TTC549 (cell line): ENCODE measurements at regions not wholly inside any gene's neighbourhood (a gene's known extent, or its start where the extent isn't known, plus 50 kb on each side); places are given as distances from the start of the nearest gene placed in this dataset.

ENCODE experiments used
- FAIRE-seq: peaks from 2 replicates; lab custom pipeline; 2012; peaks lifted over from hg19 to GRCh38; lab: Jason Lieb, UNC

DNA sequence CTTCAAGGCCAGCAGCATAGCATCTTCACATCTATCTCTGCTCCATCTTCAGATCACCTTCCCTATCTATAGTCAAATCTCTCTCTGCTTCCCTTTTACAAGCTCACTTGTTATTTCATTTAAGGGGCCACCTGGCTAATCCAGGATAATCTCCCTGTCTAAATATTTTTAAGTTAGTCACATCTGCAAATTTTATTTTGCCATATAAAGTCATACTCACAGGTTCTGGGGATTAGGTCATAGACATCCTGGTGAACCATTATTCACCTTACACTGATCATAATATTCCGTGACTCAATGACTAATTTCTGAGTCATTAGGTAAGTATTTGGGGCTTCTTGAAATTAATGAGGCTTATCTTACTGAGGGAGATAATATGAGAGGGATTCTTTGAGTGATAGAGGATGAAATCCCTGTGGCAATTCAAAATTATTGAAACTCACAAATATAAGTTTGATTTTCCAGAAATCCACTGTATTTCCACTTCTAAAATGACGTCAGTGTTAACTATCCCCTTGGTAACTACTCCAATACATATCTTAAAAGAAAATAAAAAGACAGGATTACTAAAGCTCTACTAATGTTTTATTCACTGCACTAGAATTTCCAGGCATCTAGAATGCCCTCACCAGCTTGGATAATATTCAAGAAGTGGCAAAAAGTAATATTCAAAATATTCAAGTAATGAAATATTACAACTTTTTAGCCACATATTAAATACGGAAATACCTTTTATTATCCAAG, 93.7 kb upstream of the RBMS3 start:
- no peak for FAIRE-seq

DNA sequence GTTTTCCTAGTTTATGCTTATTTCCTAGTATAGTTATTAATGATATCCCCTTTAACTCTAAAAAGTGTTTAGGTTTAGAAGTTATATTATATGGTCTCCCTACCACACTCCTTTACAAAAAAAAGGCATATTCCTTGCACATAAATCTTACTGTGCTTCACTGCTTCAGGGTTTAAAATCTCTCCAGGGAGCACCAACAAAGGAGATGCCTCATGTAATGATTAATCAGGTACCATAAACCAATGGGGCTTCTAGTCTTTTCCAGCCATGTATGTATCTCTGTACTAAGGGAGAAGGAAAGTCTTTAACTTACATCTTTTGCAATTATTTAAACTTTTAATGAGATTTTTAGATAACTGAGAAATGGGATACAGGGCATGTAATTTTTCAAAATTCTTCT, 91.5 kb upstream of the RBMS3 start:
- no peak for FAIRE-seq

- FAIRE-seq, result no peak
These were observed 86.7 kb upstream of the RBMS3 start for GRCh38 chr3:29194139-29194538.

- no peak for FAIRE-seq
These were observed 85.8 kb upstream of the RBMS3 start for GRCh38 chr3:29195056-29195455.

DNA sequence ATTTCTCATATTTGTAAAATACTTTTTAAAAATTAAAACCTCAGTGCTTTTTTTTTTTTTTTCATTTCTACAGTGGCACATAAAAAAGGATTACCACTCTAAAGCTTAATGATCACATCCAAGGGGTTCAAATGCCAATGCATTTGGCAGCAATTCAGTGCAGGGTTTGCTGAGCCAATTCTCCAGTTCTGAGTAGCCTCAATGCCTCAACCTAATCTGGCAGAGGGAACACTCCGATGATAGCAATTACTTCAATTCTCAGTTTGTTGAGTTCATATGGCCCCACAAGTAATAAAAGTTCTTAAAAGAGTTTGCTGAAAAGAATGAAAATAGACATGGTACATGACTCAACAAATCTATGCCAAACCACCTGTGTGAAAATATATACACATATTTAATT, 79.3 kb upstream of the RBMS3 start:
- FAIRE-seq, result no peak

DNA sequence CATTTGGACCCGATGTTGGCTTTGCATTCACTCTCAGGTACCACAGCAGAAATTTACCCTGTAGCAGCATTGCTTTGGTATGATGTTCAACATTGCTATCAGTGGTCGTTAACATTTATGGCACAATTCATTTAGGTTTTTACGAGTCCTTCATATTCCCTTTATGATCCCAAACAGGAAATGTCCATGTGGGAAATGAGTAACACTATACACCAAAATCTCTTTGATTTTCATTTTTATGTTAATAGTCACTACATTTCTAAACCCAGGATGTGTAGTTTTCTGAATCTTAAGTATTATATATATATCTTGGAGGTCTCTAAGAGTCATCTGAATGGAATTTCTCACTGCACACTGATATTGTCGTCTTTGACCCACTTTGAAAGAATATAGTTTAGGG, 78.5 kb upstream of the RBMS3 start:
- FAIRE-seq, result no peak

DNA sequence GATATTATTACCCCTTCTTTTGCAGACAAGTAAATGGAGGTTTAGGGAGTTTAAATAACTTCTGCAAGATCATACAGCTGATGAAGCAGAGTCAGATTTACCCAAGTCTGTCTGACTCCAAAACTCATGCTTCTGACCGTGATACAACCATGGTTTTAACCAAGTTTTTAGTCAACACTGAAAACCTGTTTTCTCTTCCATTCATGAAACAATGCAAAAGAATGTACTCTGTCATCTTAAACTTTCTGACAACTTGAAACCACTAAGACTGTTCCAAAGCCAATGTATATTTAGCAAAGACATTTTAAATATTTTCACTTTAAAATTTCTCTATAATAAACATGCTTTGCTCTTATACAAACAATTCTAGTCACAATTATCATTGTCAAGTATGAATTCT, 77.0 kb upstream of the RBMS3 start:
- no peak for FAIRE-seq

GRCh38 chr3:29207427-29207826, 73.4 kb upstream of the RBMS3 start:
- no peak for FAIRE-seq

- no peak for FAIRE-seq
These were observed 68.0 kb upstream of the RBMS3 start for GRCh38 chr3:29212789-29213433.

DNA sequence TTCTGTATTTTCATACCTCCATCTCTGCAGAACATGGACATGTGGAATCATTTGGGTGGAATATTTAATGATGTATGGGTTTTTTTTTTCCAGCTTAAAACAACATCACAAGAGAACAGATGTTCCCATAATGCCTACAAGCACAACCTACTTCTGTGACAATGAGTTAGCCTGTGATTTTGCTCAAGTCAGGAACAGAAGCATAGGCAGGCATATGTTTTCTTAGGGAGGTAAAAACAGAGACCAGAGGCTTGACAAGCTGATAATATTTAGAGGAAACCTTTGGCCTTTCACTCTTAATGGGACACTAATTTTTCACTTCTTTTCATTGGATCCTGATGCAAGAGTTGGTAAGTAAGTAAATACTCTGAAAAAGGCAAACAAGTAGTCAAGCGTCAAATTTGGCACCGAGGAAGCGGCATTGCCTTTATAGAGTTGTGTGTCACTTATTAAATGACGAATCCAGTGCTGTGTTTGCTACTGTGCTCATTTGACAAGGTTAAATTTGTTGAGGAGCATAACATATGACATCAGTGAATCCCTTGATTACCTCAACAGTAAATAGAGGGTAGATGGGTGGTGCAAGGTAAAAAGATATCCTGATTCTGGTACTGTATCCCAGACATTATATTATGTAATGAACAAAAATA, 66.7 kb upstream of the RBMS3 start:
- FAIRE-seq, result no peak

GRCh38 chr3:29215948-29216347, 64.9 kb upstream of the RBMS3 start:
- no peak for FAIRE-seq

- FAIRE-seq, result no peak
These were observed 54.2 kb upstream of the RBMS3 start for GRCh38 chr3:29226706-29227105.

DNA sequence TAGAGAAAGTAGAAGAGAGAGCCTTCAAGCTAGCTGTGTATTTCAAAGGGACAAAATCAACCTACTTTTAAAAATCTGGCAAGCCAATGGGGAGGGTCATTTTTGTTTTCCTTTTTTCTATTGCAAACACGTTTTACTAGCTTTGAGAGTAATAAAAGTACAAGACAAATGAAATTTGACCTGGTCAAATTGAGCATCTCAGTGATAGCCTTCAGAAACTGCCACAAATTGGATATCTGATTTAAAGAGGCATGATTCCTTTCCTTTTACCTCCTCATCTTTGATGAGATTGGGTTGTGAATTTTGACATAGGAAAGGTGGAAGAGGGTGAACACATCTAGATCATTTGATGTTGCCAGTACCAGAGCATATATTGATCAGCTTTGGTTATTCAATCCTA, 53.6 kb upstream of the RBMS3 start:
- no peak for FAIRE-seq
